ENCODE measurements at regions not wholly inside any gene's neighbourhood (a gene's known extent, or its start where the extent isn't known, plus 50 kb on each side); places are given as distances from the start of the nearest gene placed in this dataset.

GRCh38 chr5:73278693-73279092, 105.7 kb downstream of the TMEM174 start:
- TF ChIP-seq, protein P1, sequence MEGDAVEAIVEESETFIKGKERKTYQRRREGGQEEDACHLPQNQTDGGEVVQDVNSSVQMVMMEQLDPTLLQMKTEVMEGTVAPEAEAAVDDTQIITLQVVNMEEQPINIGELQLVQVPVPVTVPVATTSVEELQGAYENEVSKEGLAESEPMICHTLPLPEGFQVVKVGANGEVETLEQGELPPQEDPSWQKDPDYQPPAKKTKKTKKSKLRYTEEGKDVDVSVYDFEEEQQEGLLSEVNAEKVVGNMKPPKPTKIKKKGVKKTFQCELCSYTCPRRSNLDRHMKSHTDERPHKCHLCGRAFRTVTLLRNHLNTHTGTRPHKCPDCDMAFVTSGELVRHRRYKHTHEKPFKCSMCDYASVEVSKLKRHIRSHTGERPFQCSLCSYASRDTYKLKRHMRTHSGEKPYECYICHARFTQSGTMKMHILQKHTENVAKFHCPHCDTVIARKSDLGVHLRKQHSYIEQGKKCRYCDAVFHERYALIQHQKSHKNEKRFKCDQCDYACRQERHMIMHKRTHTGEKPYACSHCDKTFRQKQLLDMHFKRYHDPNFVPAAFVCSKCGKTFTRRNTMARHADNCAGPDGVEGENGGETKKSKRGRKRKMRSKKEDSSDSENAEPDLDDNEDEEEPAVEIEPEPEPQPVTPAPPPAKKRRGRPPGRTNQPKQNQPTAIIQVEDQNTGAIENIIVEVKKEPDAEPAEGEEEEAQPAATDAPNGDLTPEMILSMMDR (IDR thresholded peaks at IDR 0.05), result no peak
- TF ChIP-seq POLR2A (IDR thresholded peaks at IDR 0.05), result no peak
